ENCODE measurements at regions not wholly inside any gene's neighbourhood (a gene's known extent, or its start where the extent isn't known, plus 50 kb on each side); places are given as distances from the start of the nearest gene placed in this dataset.

- H4K5ac ChIP-seq (ENCODE audit: low read depth, low read length), result no peak overlapping the region
- ChIA-PET CTCF (interaction anchor here (0.7 kb wide), 1 partner anchor 212 kb away, joined by 3 read pairs; no protein-coding TSS in a partner anchor), POLR2A (ENCODE audit: unreplicated experiment) (no interaction called here)
- no peak overlapping the region for H2BK5ac ChIP-seq (ENCODE audit: low read depth, low read length, poor library complexity, severe bottlenecking)
- BruUV-seq (replicated peaks), result no TSS peak
- H3K4me1 ChIP-seq (ENCODE audit: control insufficient read depth, insufficient read depth, low read length), result peaks cover 5% of the 10 kb centered on the region
- in situ Hi-C loops (cut with MboI; ENCODE audit: low sequenced_read_pairs), result no loop called here
- H4K91ac ChIP-seq (ENCODE audit: insufficient read depth, low read depth, low read length), result no peak overlapping the region
- DNase-seq, result no peak
- no peaks in the 10 kb centered on the region for H3K36me3 ChIP-seq (ENCODE audit: control insufficient read depth, insufficient read depth, low read length)
- H3K79me1 ChIP-seq (ENCODE audit: low read depth in 1 of 2, low read length in 2 of 2), result no peaks in the 10 kb centered on the region; a peak in 1 of 4 replicates
- no peak overlapping the region for H3K4ac ChIP-seq (ENCODE audit: low read depth, low read length)
- H3K9ac ChIP-seq (ENCODE audit: low read depth, low read length), result no peak overlapping the region
- no peak overlapping the region for H3K56ac ChIP-seq (ENCODE audit: extremely low read depth, insufficient read depth, low read length)
- no peak overlapping the region for H3K4me2 ChIP-seq (ENCODE audit: low read depth, low read length)
- H4K8ac ChIP-seq (ENCODE audit: low read depth in 2 of 2, low read length in 2 of 2), result no peak overlapping the region
- no peak overlapping the region for H3K14ac ChIP-seq (replicated peaks; ENCODE audit: low read depth, low read length)
- H2BK15ac ChIP-seq (ENCODE audit: low read depth, low read length), result no peak overlapping the region
- H2AK9ac ChIP-seq (replicated peaks; ENCODE audit: low read depth, low read length, poor library complexity), result no peak overlapping the region
- no peak overlapping the region for H3K18ac ChIP-seq (ENCODE audit: low read depth, low read length)
- no peaks in the 10 kb centered on the region; the same call in 1 of the 2 replicates for H3K9me3 ChIP-seq (ENCODE audit: control insufficient read depth, insufficient read depth, low read length)
- no peaks in the 10 kb centered on the region for H3K27me3 ChIP-seq (ENCODE audit: control insufficient read depth, insufficient read depth, low read length)
- H2AFZ ChIP-seq (replicated peaks; ENCODE audit: low read length, poor library complexity), result no peak overlapping the region
- no peaks in the 10 kb centered on the region for H4K20me1 ChIP-seq (ENCODE audit: insufficient read depth, low read length)
- H3K9me1 ChIP-seq (ENCODE audit: insufficient read depth, low read length), result 0 out of 2 replicates have a peak, but pooled peaks cover 3% of the 10 kb centered on the region
- intact Hi-C loops (cut with micrococcal nuclease), result no loop called here
- ATAC-seq (ENCODE audit: low read depth), result no peak
- no peak overlapping the region for H3K23ac ChIP-seq (ENCODE audit: low read depth, low read length)
- H2AK5ac ChIP-seq (ENCODE audit: low read depth, low read length), result no peak overlapping the region
- no peak overlapping the region for H2BK120ac ChIP-seq (ENCODE audit: low read depth, low read length)
- no peak overlapping the region for H3K27ac ChIP-seq (ENCODE audit: insufficient read depth, low read length)
- H3K4me3 ChIP-seq (ENCODE audit: insufficient read depth, low read depth, low read length), result no peak overlapping the region
- TF ChIP-seq BHLHE40 (IDR thresholded peaks at IDR 0.05; ENCODE audit: low read depth, low read length) (no peak), CEBPB (IDR thresholded peaks at IDR 0.05; ENCODE audit: low read depth, low read length) (no peak), MAFK (IDR thresholded peaks at IDR 0.05; ENCODE audit: low read depth, low read length) (no peak), USF2 (IDR thresholded peaks at IDR 0.05; ENCODE audit: low read depth, low read length) (no peak), RFX5 (IDR thresholded peaks at IDR 0.05; ENCODE audit: low read depth, low read length) (no peak), MAZ (IDR thresholded peaks at IDR 0.05; ENCODE audit: borderline replicate concordance, low read depth, low read length) (no peak), FOS (IDR thresholded peaks at IDR 0.05; ENCODE audit: low read depth, low read length) (no peak), CHD1 (IDR thresholded peaks at IDR 0.05; ENCODE audit: low read depth, low read length) (no peak), MXI1 (IDR thresholded peaks at IDR 0.05; ENCODE audit: borderline replicate concordance, low read depth, low read length) (no peak), ELK1 (IDR thresholded peaks at IDR 0.05; ENCODE audit: borderline replicate concordance, low read depth, low read length) (no peak), RCOR1 (IDR thresholded peaks at IDR 0.05; ENCODE audit: insufficient replicate concordance, low read length) (no peak), CTCF (conservative IDR thresholded peaks at IDR 0.05; ENCODE audit: low read depth, low read length) (no peak), NFE2L2 (IDR thresholded peaks at IDR 0.05; ENCODE audit: low read depth, low read length) (no peak), SMC3 (IDR thresholded peaks at IDR 0.05; ENCODE audit: low read depth, low read length) (no peak), POLR2A (IDR thresholded peaks at IDR 0.05; ENCODE audit: low read depth, low read length) (no peak), RAD21 (IDR thresholded peaks at IDR 0.05; ENCODE audit: low read length) (no peak)
- H2BK20ac ChIP-seq (ENCODE audit: low read depth, low read length), result no peak overlapping the region
- no CpG with 5 or more reads among the region's 4 CpGs for WGBS, 2 experiments (ENCODE audit: extremely low coverage in 2 of 2, insufficient read length in 1 of 2)
- dilution Hi-C loops (cut with HindIII; ENCODE audit: low sequenced_read_pairs, unreplicated experiment), result no loop called here
Measured at GRCh38 chrX:9376111-9376510, 88.7 kb upstream of the TBL1X start.

All from IMR-90 (cell line).